PC-3 (cell line): ENCODE measurements at regions not wholly inside any gene's neighbourhood (a gene's known extent, or its start where the extent isn't known, plus 50 kb on each side); places are given as distances from the start of the nearest gene placed in this dataset.

Experiments used
- EZH2 ChIP-seq: fragments of 300-600 bp; sonication (generic); IDR thresholded peaks from one replicate; pipeline ENCODE4 v1.6.1; 2017; ENCODE audit warnings: antibody characterized with exemption, mild to moderate bottlenecking, low read length; ENCODE audit not compliant: unreplicated experiment
- TF ChIP-seq, protein P1 (sequence below): fragments of 300-600 bp; sonication (generic); conservative IDR thresholded peaks from 2 replicates; pipeline ENCODE4 v1.5.1; 2017; ENCODE audit warnings: antibody characterized with exemption, low read depth, mild to moderate bottlenecking, low read length

DNA sequence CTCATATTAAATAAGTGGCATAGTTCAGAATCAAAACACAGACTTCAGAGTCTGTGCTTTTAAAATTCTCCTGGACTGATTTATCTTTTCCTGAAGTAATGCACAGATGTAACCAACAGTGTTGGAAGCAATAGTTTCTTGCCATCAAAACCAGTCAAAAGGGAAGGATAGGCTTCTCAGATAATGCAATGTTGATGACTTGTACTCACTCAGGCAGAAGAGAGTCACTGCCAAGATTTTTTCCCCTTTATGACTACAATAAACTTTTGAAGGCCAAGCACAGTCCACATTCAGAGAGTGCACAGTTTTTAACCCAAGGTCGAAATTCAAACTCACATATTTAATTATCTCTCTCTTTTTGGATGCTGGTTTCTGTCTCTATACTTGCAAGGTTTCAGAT lies 305.0 kb upstream of the SGO1 start:
- TF ChIP-seq, protein P1, sequence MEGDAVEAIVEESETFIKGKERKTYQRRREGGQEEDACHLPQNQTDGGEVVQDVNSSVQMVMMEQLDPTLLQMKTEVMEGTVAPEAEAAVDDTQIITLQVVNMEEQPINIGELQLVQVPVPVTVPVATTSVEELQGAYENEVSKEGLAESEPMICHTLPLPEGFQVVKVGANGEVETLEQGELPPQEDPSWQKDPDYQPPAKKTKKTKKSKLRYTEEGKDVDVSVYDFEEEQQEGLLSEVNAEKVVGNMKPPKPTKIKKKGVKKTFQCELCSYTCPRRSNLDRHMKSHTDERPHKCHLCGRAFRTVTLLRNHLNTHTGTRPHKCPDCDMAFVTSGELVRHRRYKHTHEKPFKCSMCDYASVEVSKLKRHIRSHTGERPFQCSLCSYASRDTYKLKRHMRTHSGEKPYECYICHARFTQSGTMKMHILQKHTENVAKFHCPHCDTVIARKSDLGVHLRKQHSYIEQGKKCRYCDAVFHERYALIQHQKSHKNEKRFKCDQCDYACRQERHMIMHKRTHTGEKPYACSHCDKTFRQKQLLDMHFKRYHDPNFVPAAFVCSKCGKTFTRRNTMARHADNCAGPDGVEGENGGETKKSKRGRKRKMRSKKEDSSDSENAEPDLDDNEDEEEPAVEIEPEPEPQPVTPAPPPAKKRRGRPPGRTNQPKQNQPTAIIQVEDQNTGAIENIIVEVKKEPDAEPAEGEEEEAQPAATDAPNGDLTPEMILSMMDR, result no peak
- no peak for TF ChIP-seq EZH2
